ENCODE measurements at regions not wholly inside any gene's neighbourhood (a gene's known extent, or its start where the extent isn't known, plus 50 kb on each side); places are given as distances from the start of the nearest gene placed in this dataset.
"Not testable (repeated sequence)": the region's sequence is repeated elsewhere in the genome, so short reads cannot be mapped to it uniquely, and the experiment has no call there.

DNA sequence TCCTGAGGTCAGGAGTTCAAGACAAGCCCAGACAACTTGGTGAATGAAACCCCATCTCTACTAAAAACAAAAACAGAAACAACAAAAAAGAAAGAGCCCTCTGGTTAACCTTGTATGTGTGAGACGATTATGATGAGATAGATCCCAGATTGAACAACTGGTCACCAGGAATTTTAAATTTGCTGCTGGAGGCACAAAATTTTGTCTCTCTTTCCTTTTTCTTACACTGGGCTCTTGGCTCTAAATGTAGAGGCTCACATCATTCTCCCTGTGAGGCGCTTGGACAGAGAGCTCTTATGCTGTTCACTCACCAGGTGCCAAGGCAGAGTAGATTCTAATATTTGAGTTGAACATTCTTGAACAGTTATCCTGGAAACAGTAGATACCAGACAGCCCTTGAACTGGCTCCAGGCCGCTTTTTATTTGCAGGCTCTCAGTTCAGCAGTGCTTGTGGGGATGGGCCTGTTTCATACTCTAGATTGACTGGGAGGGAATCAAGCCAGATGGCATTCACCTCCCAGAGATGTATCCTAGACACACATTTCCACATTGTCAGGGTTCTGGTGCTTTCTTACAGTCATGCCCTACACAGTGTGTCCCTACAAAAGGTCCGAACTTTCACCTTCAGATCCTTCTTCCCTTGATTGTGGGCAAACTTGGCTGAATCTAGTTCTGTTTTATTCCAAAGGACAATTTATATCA is 1159.6 kb downstream of the RPIA start:
- no peaks in the 10 kb centered on the region for H3K27me3 ChIP-seq (ENCODE audit: insufficient read depth, low read depth)
- H3K27ac ChIP-seq = no peak overlapping the region
- H3K4me2 ChIP-seq = no peak overlapping the region

DNA sequence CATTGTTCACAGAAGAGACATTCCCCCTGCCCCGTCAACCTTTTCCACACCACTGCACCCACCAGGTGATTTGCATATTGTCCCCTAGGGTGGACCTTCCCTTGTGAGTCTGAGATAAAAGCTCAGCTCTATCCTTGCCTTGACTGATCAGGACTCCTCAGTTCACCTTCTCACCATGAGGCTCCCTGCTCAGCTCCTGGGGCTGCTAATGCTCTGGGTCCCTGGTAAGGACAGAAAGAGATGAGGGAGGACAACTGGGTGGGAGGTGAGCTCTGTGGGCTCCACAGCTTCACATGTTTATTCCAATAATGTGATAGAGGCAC is 1160.1 kb downstream of the RPIA start:
- Histone ChIP-seq H4K20me1 (ENCODE audit: insufficient read depth) (no peaks in the 10 kb centered on the region), H3K4me3 (IDR thresholded peaks at IDR 0.05; ENCODE audit: insufficient read depth, low read depth, low read length) (no peak overlapping the region), H3K27ac (no peak overlapping the region), H3K4me1 (ENCODE audit: low read depth, poor library complexity, severe bottlenecking) (no peaks in the 10 kb centered on the region), H3K9ac (no peak overlapping the region), H3K4me2 (no peak overlapping the region), H3K36me3 (ENCODE audit: insufficient read depth) (no peaks in the 10 kb centered on the region), H3K79me2 (ENCODE audit: insufficient read depth, low read depth) (no peaks in the 10 kb centered on the region), H2AFZ (ENCODE audit: low read depth) (no peak overlapping the region), H3K27me3 (ENCODE audit: insufficient read depth, low read depth) (no peaks in the 10 kb centered on the region)
- TF ChIP-seq, protein P1, sequence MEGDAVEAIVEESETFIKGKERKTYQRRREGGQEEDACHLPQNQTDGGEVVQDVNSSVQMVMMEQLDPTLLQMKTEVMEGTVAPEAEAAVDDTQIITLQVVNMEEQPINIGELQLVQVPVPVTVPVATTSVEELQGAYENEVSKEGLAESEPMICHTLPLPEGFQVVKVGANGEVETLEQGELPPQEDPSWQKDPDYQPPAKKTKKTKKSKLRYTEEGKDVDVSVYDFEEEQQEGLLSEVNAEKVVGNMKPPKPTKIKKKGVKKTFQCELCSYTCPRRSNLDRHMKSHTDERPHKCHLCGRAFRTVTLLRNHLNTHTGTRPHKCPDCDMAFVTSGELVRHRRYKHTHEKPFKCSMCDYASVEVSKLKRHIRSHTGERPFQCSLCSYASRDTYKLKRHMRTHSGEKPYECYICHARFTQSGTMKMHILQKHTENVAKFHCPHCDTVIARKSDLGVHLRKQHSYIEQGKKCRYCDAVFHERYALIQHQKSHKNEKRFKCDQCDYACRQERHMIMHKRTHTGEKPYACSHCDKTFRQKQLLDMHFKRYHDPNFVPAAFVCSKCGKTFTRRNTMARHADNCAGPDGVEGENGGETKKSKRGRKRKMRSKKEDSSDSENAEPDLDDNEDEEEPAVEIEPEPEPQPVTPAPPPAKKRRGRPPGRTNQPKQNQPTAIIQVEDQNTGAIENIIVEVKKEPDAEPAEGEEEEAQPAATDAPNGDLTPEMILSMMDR (conservative IDR thresholded peaks at IDR 0.05; ENCODE audit: low read depth, low read length) = no peak

More for the DNA sequence above, 1159.6 kb downstream of the RPIA start:
- no peak overlapping the region for H2AFZ ChIP-seq (ENCODE audit: low read depth)
- no peaks in the 10 kb centered on the region for H4K20me1 ChIP-seq (ENCODE audit: insufficient read depth)
- TF ChIP-seq, protein P1 (conservative IDR thresholded peaks at IDR 0.05; ENCODE audit: low read depth, low read length) = no peak
- H3K79me2 ChIP-seq (ENCODE audit: insufficient read depth, low read depth) = no peaks in the 10 kb centered on the region
- H3K9ac ChIP-seq = no peak overlapping the region
- H3K4me3 ChIP-seq (IDR thresholded peaks at IDR 0.05; ENCODE audit: insufficient read depth, low read depth, low read length) = no peak overlapping the region
- H3K36me3 ChIP-seq (ENCODE audit: insufficient read depth) = no peaks in the 10 kb centered on the region
- no peaks in the 10 kb centered on the region for H3K4me1 ChIP-seq (ENCODE audit: low read depth, poor library complexity, severe bottlenecking)

DNA sequence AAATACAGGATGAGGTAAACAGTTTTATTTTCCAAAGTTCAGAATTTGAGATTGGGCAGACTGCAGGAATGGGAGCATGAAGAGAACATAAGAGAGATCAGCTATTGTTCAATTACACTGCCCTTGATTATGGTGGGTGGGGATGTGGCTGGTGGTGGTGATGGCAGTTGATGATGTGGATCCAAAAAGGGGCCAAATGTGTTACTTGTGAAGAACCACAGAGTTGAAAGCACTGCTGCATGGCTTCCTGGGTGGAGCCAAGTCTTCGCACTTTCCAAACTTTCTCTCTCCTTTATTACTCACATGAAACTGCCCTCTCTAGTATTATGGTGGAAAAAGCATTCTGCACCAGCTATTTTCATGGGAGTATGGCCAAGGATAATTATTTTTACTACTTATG is 1162.0 kb downstream of the RPIA start:
- not testable (repeated sequence) for H3K4me1 ChIP-seq (ENCODE audit: low read depth, poor library complexity, severe bottlenecking); H3K4me3 ChIP-seq (IDR thresholded peaks at IDR 0.05; ENCODE audit: insufficient read depth, low read depth, low read length); H3K27ac ChIP-seq; H3K4me2 ChIP-seq; H3K27me3 ChIP-seq (ENCODE audit: insufficient read depth, low read depth); H4K20me1 ChIP-seq (ENCODE audit: insufficient read depth); H3K36me3 ChIP-seq (ENCODE audit: insufficient read depth); H3K9ac ChIP-seq; H2AFZ ChIP-seq (ENCODE audit: low read depth); H3K79me2 ChIP-seq (ENCODE audit: insufficient read depth, low read depth)

DNA sequence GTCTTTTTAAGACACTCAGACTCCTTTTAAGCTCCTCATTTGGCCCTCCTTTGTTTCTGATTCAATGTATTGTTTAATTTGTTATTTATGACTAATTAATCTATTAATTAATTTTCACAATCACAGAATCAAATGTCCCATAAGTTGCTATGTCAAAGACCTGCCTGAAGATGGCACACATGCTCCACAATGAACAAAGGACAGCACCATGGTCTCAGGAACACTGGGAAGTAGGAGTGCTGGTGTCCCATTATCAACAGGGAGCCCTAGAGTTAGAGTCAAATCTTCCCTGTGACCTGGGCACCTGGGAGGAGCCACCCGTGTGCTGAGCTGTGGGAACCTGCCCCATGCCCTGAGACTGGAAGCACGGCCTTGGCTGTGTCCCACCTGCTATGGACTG is 1164.3 kb downstream of the RPIA start:
- H3K36me3 ChIP-seq (ENCODE audit: insufficient read depth); H3K4me3 ChIP-seq (IDR thresholded peaks at IDR 0.05; ENCODE audit: insufficient read depth, low read depth, low read length); H4K20me1 ChIP-seq (ENCODE audit: insufficient read depth); H3K4me2 ChIP-seq; H3K79me2 ChIP-seq (ENCODE audit: insufficient read depth, low read depth); H3K27ac ChIP-seq; H3K27me3 ChIP-seq (ENCODE audit: insufficient read depth, low read depth); H2AFZ ChIP-seq (ENCODE audit: low read depth); H3K9ac ChIP-seq; H3K4me1 ChIP-seq (ENCODE audit: low read depth, poor library complexity, severe bottlenecking): not testable (repeated sequence)

DNA sequence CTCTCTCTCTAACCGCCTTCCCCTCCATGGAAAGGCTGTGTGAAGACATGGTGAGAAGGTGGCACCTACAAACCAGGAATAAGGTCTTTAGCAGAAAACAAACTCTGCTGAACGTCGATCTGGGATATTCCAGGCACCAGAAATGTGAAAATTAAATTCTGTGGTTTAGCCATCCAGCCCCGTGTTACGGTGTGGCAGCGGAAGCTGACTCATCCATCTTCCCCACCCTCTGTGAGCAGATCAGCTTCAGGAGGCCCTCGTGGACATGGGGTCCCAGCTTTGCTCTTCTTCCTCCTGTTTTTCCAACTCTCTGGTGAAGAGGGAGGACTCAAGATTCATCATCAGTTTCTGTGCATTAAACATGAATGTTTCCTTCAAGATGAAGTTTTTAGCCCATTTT is 1164.8 kb downstream of the RPIA start:
- H3K79me2 ChIP-seq (ENCODE audit: insufficient read depth, low read depth); H3K4me2 ChIP-seq; H4K20me1 ChIP-seq (ENCODE audit: insufficient read depth); H2AFZ ChIP-seq (ENCODE audit: low read depth); H3K4me1 ChIP-seq (ENCODE audit: low read depth, poor library complexity, severe bottlenecking); H3K9ac ChIP-seq; H3K4me3 ChIP-seq (IDR thresholded peaks at IDR 0.05; ENCODE audit: insufficient read depth, low read depth, low read length); H3K36me3 ChIP-seq (ENCODE audit: insufficient read depth); H3K27me3 ChIP-seq (ENCODE audit: insufficient read depth, low read depth); H3K27ac ChIP-seq: not testable (repeated sequence)

DNA sequence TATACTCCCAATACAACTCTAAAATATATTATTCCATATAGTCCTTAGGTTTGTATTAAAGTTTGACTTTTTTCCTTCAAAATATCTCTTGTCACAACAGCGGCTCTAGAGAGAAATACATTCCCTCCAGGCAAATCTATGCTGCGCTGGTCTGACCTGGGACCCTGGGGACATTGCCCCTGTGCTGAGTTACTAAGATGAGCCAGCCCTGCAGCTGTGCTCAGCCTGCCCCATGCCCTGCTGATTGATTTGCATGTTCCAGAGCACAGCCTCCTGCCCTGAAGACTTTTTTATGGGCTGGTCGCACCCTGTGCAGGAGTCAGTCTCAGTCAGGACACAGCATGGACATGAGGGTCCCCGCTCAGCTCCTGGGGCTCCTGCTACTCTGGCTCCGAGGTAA is 1170.7 kb downstream of the RPIA start:
- not testable (repeated sequence) for H3K36me3 ChIP-seq (ENCODE audit: insufficient read depth); H3K4me2 ChIP-seq; H4K20me1 ChIP-seq (ENCODE audit: insufficient read depth); H3K4me1 ChIP-seq (ENCODE audit: low read depth, poor library complexity, severe bottlenecking); H3K9ac ChIP-seq; H3K4me3 ChIP-seq (IDR thresholded peaks at IDR 0.05; ENCODE audit: insufficient read depth, low read depth, low read length); H3K79me2 ChIP-seq (ENCODE audit: insufficient read depth, low read depth); H3K27me3 ChIP-seq (ENCODE audit: insufficient read depth, low read depth); H3K27ac ChIP-seq; H2AFZ ChIP-seq (ENCODE audit: low read depth)

DNA sequence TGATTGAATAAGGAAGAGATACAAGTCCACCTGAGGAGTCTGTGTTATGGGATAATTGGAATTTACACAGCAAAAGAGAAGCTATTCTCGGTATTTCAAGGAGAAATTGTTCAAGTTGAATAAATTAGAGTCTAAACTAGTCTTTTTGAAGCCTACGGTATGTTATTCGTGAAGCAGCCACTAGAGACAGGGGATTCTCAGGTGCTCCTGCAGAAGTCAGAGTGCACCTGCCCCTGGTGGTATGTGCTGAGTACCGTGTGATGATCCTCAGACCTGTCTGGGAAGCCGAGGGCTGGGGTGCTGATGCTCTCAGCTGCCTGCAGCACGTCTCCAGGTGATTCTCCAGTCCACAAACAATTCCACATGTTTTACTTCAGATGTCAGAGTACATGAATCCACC is 1171.7 kb downstream of the RPIA start:
- not testable (repeated sequence) for H3K4me1 ChIP-seq (ENCODE audit: low read depth, poor library complexity, severe bottlenecking); H3K9ac ChIP-seq; H3K36me3 ChIP-seq (ENCODE audit: insufficient read depth); H3K27ac ChIP-seq; H3K4me2 ChIP-seq; H2AFZ ChIP-seq (ENCODE audit: low read depth); H4K20me1 ChIP-seq (ENCODE audit: insufficient read depth); H3K79me2 ChIP-seq (ENCODE audit: insufficient read depth, low read depth); H3K4me3 ChIP-seq (IDR thresholded peaks at IDR 0.05; ENCODE audit: insufficient read depth, low read depth, low read length); H3K27me3 ChIP-seq (ENCODE audit: insufficient read depth, low read depth)

DNA sequence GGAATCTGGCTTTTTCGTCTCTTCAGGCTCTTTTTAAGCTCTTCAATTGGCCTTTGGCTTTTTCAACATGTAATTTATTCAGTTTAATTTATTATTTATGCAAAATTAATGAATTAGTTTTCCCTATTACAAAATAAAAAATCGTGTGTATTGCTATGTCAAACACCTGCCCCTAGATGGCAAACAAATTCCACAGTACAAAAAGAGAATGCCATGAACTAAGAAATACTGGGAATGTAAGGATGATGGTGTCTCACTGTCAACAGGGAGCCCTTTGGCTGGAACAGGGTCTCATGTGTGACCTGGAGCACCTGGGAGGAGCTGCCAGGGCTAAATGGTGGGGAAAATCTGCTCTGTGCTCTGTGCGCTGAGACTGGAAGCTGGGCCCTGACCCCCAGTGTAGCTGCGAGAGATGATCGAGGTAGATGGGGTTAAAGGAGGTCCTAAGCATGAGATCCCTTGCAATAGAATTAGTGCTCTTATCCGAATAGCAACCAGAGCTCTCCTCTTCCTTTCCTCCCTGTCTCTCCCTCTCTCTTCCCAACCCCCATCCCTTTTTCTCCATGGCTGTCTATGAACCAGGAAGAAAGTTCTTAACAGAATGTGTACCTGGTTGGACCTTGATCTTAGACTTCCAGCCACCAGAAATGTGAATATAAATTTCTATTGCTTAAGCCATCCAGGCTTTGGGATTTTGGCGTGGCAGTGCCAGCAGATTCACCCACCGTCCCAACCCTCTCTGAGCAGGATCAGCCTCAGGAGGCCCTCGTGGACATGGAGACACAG is 1183.5 kb downstream of the RPIA start:
- H4K20me1 ChIP-seq (ENCODE audit: insufficient read depth); H3K27ac ChIP-seq; H3K36me3 ChIP-seq (ENCODE audit: insufficient read depth); H3K4me3 ChIP-seq (IDR thresholded peaks at IDR 0.05; ENCODE audit: insufficient read depth, low read depth, low read length); H3K4me2 ChIP-seq; H3K4me1 ChIP-seq (ENCODE audit: low read depth, poor library complexity, severe bottlenecking); H2AFZ ChIP-seq (ENCODE audit: low read depth); H3K79me2 ChIP-seq (ENCODE audit: insufficient read depth, low read depth); H3K9ac ChIP-seq; H3K27me3 ChIP-seq (ENCODE audit: insufficient read depth, low read depth): not testable (repeated sequence)

DNA sequence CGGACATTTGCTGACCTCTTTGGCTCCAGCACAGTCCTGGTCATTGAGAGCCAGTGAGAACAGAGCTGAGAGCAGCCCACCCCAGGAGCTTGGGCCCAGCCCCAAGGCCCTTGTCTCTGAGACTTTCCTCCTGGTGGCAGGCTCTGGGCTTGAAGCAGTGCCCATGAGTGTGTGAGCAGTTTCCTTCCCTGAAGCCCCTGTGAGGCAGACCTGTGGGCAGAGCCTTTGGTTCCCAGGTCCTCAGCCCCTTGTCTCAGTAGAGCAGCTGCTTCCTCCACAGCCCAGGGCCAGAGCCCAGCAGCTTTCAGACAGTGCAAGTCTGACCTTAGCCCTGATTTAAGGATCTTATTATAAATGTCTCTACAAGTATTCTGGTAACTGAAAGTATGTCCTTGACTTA is 1185.0 kb downstream of the RPIA start:
- not testable (repeated sequence) for H3K4me1 ChIP-seq (ENCODE audit: low read depth, poor library complexity, severe bottlenecking); H3K27ac ChIP-seq; H3K27me3 ChIP-seq (ENCODE audit: insufficient read depth, low read depth); H3K9ac ChIP-seq; H4K20me1 ChIP-seq (ENCODE audit: insufficient read depth); H3K4me3 ChIP-seq (IDR thresholded peaks at IDR 0.05; ENCODE audit: insufficient read depth, low read depth, low read length); H3K79me2 ChIP-seq (ENCODE audit: insufficient read depth, low read depth); H3K4me2 ChIP-seq; H3K36me3 ChIP-seq (ENCODE audit: insufficient read depth); H2AFZ ChIP-seq (ENCODE audit: low read depth)
